GM12878 (cell line): ENCODE measurements at regions not wholly inside any gene's neighbourhood (a gene's known extent, or its start where the extent isn't known, plus 50 kb on each side); places are given as distances from the start of the nearest gene placed in this dataset.

Source experiments
- ATAC-seq: fragments of 200-7000 bp; cut with Tn5 transposase; 3 replicates; pipeline ENCODE4 v1.9.1; 2020; ENCODE audit warnings: mild to moderate bottlenecking, moderate library complexity
- BruUV-seq: library from RNA; stranded (reverse); fragments of 400-500 nt; replicated peaks from 2 replicates; lab custom pipeline; 2021; lab: Mats Ljungman, UMichigan
- CTCF ChIA-PET: fragments of 300-600 bp; sonication (Branson Sonifier 250); formaldehyde crosslinking; extraction: SDS; loops from one replicate; lab custom pipeline; 2021; ENCODE audit warnings: inconsistent platforms; lab: Yijun Ruan, JAX
- POLR2A ChIA-PET: fragments of 350-600 bp; formaldehyde crosslinking; extraction: SDS; loops from one replicate; lab custom pipeline; 2021; ENCODE audit warnings: inconsistent platforms; lab: Charles Lee
- RAD21 ChIA-PET: fragments of 300-600 bp; sonication (Branson Sonifier 250); formaldehyde crosslinking; loops from one replicate; lab custom pipeline; 2023; ENCODE audit warnings: antibody characterized with exemption; ENCODE audit not compliant: unreplicated experiment; lab: Charles Lee
- SMC1A ChIA-PET: fragments of 300-600 bp; sonication (Branson Sonifier 250); formaldehyde crosslinking; loops from one replicate; lab custom pipeline; 2023; ENCODE audit not compliant: unreplicated experiment, uncharacterized antibody; lab: Charles Lee
- DNase-seq: peaks from one replicate; pipeline ENCODE4 v3.0.0-alpha.2; 2011; ENCODE audit warnings: low read depth, low spot score
- FAIRE-seq: peaks from 3 replicates; lab custom pipeline; 2011; peaks lifted over from hg19 to GRCh38; lab: Jason Lieb, UNC
- H2AFZ ChIP-seq: 2 replicates; pipeline ENCODE4 v1.6.0; 2011; ENCODE audit warnings: low read depth, low read length, control low read depth; ENCODE audit not compliant: control insufficient read depth
- H3K27ac ChIP-seq: 2 replicates; pipeline ENCODE4 v1.5.1; 2011; ENCODE audit warnings: control low read depth; ENCODE audit not compliant: control insufficient read depth, insufficient read depth
- H3K27me3 ChIP-seq, 2 experiments: replicated peaks in 1 of 2; 2 replicates each; pipeline versions ENCODE4 v1.6.0 to v1.6.1; 2011; ENCODE audit warnings: low read length in 1 of 2; ENCODE audit not compliant: control insufficient read depth in 2 of 2, insufficient read depth in 2 of 2
- H3K36me3 ChIP-seq, 2 experiments: 2 replicates each; pipeline ENCODE4 v1.5.1; 2011; ENCODE audit warnings: low read length in 1 of 2; ENCODE audit not compliant: control insufficient read depth in 2 of 2, insufficient read depth in 2 of 2
- H3K4me1 ChIP-seq: 2 replicates; pipeline ENCODE4 v1.6.1; 2011; ENCODE audit warnings: mild to moderate bottlenecking, low read length, moderate library complexity, mixed read lengths; ENCODE audit not compliant: control insufficient read depth, insufficient read depth
- H3K4me2 ChIP-seq: 2 replicates; pipeline ENCODE4 v1.6.0; 2011; ENCODE audit warnings: control low read depth; ENCODE audit not compliant: control insufficient read depth, insufficient read depth
- H3K4me3 ChIP-seq: fragments of 200-600 bp; sonication (generic); 2 replicates; pipeline ENCODE4 v1.5.1; 2016
- H3K79me2 ChIP-seq: 2 replicates; pipeline ENCODE4 v1.6.0; 2011; ENCODE audit warnings: low read length; ENCODE audit not compliant: control insufficient read depth, insufficient read depth
- H3K9ac ChIP-seq: 2 replicates; pipeline ENCODE4 v1.8.0; 2011; ENCODE audit warnings: low read length, control low read depth, mixed read lengths; ENCODE audit not compliant: control insufficient read depth, insufficient read depth
- H3K9me3 ChIP-seq: replicated peaks from 3 replicates; pipeline ENCODE4 v1.5.1; 2011; ENCODE audit warnings: mild to moderate bottlenecking, low read length; ENCODE audit not compliant: control insufficient read depth, insufficient read depth
- H4K20me1 ChIP-seq: 2 replicates; pipeline ENCODE4 v1.6.0; 2011; ENCODE audit not compliant: control insufficient read depth, insufficient read depth
- BCLAF1 ChIP-seq: fragments of 450-650 bp; IDR thresholded peaks from 2 replicates; pipeline ENCODE4 v1.6.1; 2017; ENCODE audit warnings: antibody characterized with exemption, mild to moderate bottlenecking, moderate library complexity
- EGR1 ChIP-seq, 2 experiments: IDR thresholded peaks; 1 replicate in 1 of 2; 2 replicates in 1 of 2; pipeline ENCODE4 v1.6.1; 2011 to 2012; ENCODE audit warnings: low read depth in 2 of 2, low read length in 2 of 2, borderline replicate concordance in 1 of 2, mild to moderate bottlenecking in 1 of 2, moderate library complexity in 1 of 2
- MAX ChIP-seq: IDR thresholded peaks from 2 replicates; pipeline ENCODE4 v1.6.1; 2012; ENCODE audit warnings: low read depth, low read length, improper control_type of control experiment
- NR2C2 ChIP-seq: IDR thresholded peaks from 2 replicates; pipeline ENCODE4 v1.6.1; 2011; ENCODE audit warnings: borderline replicate concordance, low read depth; ENCODE audit not compliant: control insufficient read depth, insufficient read length
- PBX3 ChIP-seq: IDR thresholded peaks from 2 replicates; pipeline ENCODE4 v1.6.1; 2011; ENCODE audit warnings: mild to moderate bottlenecking, low read depth, low read length, moderate library complexity; ENCODE audit not compliant: insufficient replicate concordance
- RBBP5 ChIP-seq: fragments of 200-600 bp; sonication (generic); conservative IDR thresholded peaks from 2 replicates; pipeline ENCODE4 v1.6.1; 2016
- ZNF24 ChIP-seq: fragments of 450-650 bp; IDR thresholded peaks from 2 replicates; pipeline ENCODE4 v1.6.1; 2017; ENCODE audit warnings: antibody characterized with exemption, mild to moderate bottlenecking
- WGBS: methylation state at CpG from one replicate; pipeline ENCODE4 v1.1.6; 2016; ENCODE audit warnings: low lambda C conversion rate; ENCODE audit not compliant: insufficient replicate concordance, insufficient coverage; ENCODE audit errors: missing lambda C conversion rate; 5-methylcytosine and 5-hydroxymethylcytosine counted together
- in situ Hi-C: fragments of 300-500 bp; cut with MboI; formaldehyde crosslinking; loops from 9 replicates; pipeline ENCODE4 v1.14.3; 2018; ENCODE audit warnings: mixed read lengths
- intact Hi-C: fragments of 100-400 bp; cut with micrococcal nuclease; formaldehyde crosslinking; loops from one replicate; pipeline ENCODE4 v1.14.2; 2022; ENCODE audit not compliant: unreplicated experiment

GRCh38 chr2:122478117-122478516 is 722.7 kb downstream of the TSN start:
- BruUV-seq: no TSS peak
- WGBS: 6% methylated on average over 2 of the region's 2 CpGs
- CTCF ChIA-PET: interaction anchor here (0.6 kb wide), 1 partner anchor 31 kb away, joined by 3 read pairs; no protein-coding TSS in a partner anchor

More at GRCh38 chr2:122478117-122478516, 722.7 kb downstream of the TSN start:
- H3K4me2 ChIP-seq: no peak overlapping the region
- no peaks in the 10 kb centered on the region for H4K20me1 ChIP-seq
- RAD21 ChIA-PET: no interaction called here
- no peaks in the 10 kb centered on the region for H3K4me1 ChIP-seq
- no peak overlapping the region for H3K9ac ChIP-seq
- in situ Hi-C loops: no loop called here
- no peaks in the 10 kb centered on the region for H3K9me3 ChIP-seq
- no peak overlapping the region for H3K4me3 ChIP-seq
- TF ChIP-seq RBBP5 (no peak), EGR1 (IDR thresholded peaks at IDR 0.05; ENCODE audit: borderline replicate concordance in 1 of 2, low read depth in 2 of 2, low read length in 2 of 2) (no peak), NR2C2 (no peak), BCLAF1 (no peak), ZNF24 (no peak), MAX (no peak), PBX3 (no peak)
- TF ChIP-seq, all 136 proteins: peak for 0
- H3K27ac ChIP-seq: no peak overlapping the region
- no peaks in the 10 kb centered on the region for H3K79me2 ChIP-seq
- ATAC-seq: no peak
- no peak for DNase-seq
- no peaks in the 10 kb centered on the region for H3K27me3 ChIP-seq
- intact Hi-C loops: no loop called here
- no peak for FAIRE-seq
- POLR2A ChIA-PET: no interaction called here
- SMC1A ChIA-PET: interaction anchor here (1.1 to 1.4 kb wide), 2 partner anchors 45 to 114 kb away, joined by 3 read pairs; no protein-coding TSS in a partner anchor
- H2AFZ ChIP-seq: no peak overlapping the region
- no peaks in the 10 kb centered on the region for H3K36me3 ChIP-seq
